ENCODE measurements at regions not wholly inside any gene's neighbourhood (a gene's known extent, or its start where the extent isn't known, plus 50 kb on each side); places are given as distances from the start of the nearest gene placed in this dataset.

DNA sequence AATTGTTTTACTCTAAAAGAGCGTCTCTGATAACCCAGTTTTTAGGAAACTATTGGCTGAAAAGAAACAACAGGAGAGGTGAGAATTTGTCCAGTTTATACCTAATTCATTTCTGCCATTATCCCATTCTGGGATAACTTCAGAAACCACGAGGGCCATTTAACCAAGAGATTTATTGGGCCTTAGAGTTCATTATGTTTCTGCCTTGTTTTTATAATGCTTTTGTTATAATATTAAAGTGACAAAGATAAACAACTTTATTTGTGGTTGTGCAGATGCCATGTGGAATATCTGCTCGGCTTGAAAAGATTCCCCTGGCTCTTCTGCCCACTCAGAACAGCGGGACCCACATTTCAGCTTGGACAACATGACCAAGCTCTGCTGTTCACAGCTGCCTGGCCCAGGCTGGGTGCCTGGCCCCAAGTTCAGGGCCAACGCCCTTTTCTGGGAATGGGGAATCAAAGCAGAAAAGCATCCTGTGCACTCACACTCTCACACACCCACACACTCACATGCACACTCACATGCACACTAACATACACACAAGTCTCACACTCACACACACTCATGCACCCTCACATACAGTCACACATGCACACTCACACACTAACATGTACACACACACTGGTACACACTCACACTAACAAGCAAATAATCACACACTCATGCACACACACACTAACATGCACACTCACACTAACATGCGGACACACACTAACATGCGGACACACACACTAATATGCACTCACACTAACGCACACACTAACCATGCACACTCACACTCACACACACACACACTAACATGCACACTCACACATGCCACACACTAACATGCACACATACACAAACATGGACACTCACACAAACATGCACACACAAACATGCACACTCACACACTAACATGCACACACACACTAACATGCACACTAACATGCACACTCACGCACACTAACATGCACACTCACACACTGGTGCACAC, 86.7 kb upstream of the NEDD9 start:
- no peaks in the 10 kb centered on the region for H3K9me2 ChIP-seq (replicated peaks; ENCODE audit: insufficient read depth, low read length)
- TF ChIP-seq EZH2phosphoT487 (IDR thresholded peaks at IDR 0.05; ENCODE audit: low read length) (no peak), EZH2 (optimal IDR thresholded peaks at IDR 0.05; ENCODE audit: low read depth, low read length) (no peak)
- TF ChIP-seq, protein P1, sequence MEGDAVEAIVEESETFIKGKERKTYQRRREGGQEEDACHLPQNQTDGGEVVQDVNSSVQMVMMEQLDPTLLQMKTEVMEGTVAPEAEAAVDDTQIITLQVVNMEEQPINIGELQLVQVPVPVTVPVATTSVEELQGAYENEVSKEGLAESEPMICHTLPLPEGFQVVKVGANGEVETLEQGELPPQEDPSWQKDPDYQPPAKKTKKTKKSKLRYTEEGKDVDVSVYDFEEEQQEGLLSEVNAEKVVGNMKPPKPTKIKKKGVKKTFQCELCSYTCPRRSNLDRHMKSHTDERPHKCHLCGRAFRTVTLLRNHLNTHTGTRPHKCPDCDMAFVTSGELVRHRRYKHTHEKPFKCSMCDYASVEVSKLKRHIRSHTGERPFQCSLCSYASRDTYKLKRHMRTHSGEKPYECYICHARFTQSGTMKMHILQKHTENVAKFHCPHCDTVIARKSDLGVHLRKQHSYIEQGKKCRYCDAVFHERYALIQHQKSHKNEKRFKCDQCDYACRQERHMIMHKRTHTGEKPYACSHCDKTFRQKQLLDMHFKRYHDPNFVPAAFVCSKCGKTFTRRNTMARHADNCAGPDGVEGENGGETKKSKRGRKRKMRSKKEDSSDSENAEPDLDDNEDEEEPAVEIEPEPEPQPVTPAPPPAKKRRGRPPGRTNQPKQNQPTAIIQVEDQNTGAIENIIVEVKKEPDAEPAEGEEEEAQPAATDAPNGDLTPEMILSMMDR (IDR thresholded peaks at IDR 0.05; ENCODE audit: low read length): no peak
- no peaks in the 10 kb centered on the region for H3K27me3 ChIP-seq (replicated peaks; ENCODE audit: insufficient read depth, low read length)
- no peaks in the 10 kb centered on the region for H4K20me1 ChIP-seq (ENCODE audit: insufficient read depth, low read length)
- H3K9ac ChIP-seq (ENCODE audit: low read length): no peak overlapping the region
- H3K9me3 ChIP-seq (replicated peaks; ENCODE audit: insufficient read depth, low read length): no peaks in the 10 kb centered on the region
- no peak overlapping the region for H3K4me2 ChIP-seq (ENCODE audit: low read depth, low read length)
- no peaks in the 10 kb centered on the region for H3K36me3 ChIP-seq (replicated peaks; ENCODE audit: insufficient read depth, low read length)
- peaks cover 6% of the 10 kb centered on the region; the same call in 1 of the 2 replicates for H3K79me2 ChIP-seq (ENCODE audit: low read length)
- H3K4me1 ChIP-seq (ENCODE audit: low read length): no peaks in the 10 kb centered on the region
- H3F3A ChIP-seq (ENCODE audit: insufficient read depth, low read length): no peaks in the 10 kb centered on the region
- H3K4me3 ChIP-seq (ENCODE audit: low read length): no peak overlapping the region
- DNase-seq: no peak
- H2AFZ ChIP-seq (ENCODE audit: low read length): no peak overlapping the region
- H3K27ac ChIP-seq (ENCODE audit: low read length): no peak overlapping the region

DNA sequence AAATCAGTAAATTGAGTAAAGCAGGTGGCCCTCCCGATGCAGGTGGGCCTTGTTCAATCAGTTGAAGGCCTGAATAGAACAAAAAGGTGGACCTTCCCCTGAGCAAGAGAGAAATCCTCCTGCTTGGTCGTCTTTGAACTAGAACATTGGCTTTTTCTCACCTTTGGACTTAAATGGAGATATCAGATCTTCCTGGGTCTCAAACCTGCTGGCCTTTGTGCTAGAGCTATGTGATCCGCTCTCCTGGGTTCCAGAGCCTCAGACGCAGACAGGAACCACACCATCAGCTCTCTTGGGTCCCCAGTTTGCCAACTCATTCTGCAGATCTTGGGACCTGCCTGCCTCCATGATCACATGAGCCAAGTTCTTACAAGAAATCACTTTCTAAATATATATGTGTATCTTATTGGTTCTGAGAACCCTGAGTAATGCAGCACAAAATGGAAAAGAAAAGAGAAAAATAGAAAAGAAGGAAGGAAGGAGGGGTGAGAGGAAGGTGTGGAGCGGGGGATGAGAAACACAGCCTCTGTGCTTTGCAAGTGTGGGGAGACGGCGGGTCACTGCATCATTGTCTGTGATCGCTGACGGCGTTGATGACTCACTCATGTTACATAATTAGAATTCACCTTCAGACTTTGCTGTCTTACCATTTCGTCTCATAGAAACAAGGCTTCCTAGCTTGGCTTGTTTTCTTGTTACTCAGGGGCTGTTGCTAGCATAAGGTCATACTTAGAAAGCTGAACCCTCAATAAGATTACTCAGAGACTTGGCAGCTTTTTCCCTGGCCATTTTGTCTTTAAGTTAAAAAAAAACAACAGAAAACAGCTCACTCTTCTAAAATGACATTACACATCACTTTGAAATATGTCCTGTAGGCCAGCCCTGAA, 85.7 kb upstream of the NEDD9 start:
- Histone ChIP-seq H2AFZ (ENCODE audit: low read length) (no peak overlapping the region), H3K4me1 (ENCODE audit: low read length) (no peaks in the 10 kb centered on the region), H3K27me3 (replicated peaks; ENCODE audit: insufficient read depth, low read length) (no peaks in the 10 kb centered on the region), H3K36me3 (replicated peaks; ENCODE audit: insufficient read depth, low read length) (no peaks in the 10 kb centered on the region), H3K4me3 (ENCODE audit: low read length) (no peak overlapping the region), H3K79me2 (ENCODE audit: low read length) (peaks cover 3% of the 10 kb centered on the region; the same call in 1 of the 2 replicates), H3K27ac (ENCODE audit: low read length) (no peak overlapping the region), H4K20me1 (ENCODE audit: insufficient read depth, low read length) (no peaks in the 10 kb centered on the region), H3K9ac (ENCODE audit: low read length) (no peak overlapping the region), H3K4me2 (ENCODE audit: low read depth, low read length) (no peak overlapping the region), H3F3A (ENCODE audit: insufficient read depth, low read length) (no peaks in the 10 kb centered on the region), H3K9me3 (replicated peaks; ENCODE audit: insufficient read depth, low read length) (no peaks in the 10 kb centered on the region), H3K9me2 (replicated peaks; ENCODE audit: insufficient read depth, low read length) (no peaks in the 10 kb centered on the region)
- TF ChIP-seq EZH2phosphoT487 (IDR thresholded peaks at IDR 0.05; ENCODE audit: low read length) (no peak), EZH2 (optimal IDR thresholded peaks at IDR 0.05; ENCODE audit: low read depth, low read length) (no peak)
- TF ChIP-seq, protein P1 (IDR thresholded peaks at IDR 0.05; ENCODE audit: low read length): no peak
- no peak for DNase-seq

DNA sequence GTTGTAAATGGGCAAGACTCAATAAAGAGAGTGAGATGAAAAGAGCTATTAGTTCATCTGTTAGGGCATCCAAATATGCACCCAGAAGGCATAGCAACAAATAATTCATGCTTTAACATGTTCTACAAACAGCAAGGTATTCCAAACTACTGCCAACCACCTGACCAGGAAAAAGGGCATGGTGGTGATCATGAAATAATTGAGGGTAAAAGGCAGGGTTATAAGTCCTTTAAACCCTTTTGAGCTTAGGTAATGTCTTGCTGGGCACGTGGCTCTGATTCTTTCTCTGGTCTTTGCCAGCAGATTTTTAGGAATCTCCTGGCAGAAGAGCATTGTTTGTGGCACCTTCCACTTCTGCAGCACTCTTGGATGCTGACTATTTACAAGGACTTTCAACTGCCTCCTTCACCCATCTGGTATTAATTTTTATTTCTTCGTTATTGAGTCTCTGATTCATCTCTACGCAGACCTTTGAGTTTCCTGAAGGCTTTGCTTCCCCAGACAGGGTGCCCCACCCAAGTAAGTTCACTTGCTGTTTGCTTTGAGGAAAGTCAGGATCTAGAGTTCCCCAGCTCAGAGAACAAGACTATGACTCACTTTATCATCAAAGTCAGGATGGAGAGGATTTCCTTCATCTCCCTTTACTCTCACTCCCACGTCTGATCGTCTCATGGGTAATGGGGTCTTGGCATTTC, 83.4 kb upstream of the NEDD9 start:
- H3K27ac ChIP-seq (ENCODE audit: low read length): no peak overlapping the region
- no peak overlapping the region for H3K4me3 ChIP-seq (ENCODE audit: low read length)
- H3K9me3 ChIP-seq (replicated peaks; ENCODE audit: insufficient read depth, low read length): no peaks in the 10 kb centered on the region
- no peak overlapping the region for H2AFZ ChIP-seq (ENCODE audit: low read length)
- H3K27me3 ChIP-seq (replicated peaks; ENCODE audit: insufficient read depth, low read length): no peaks in the 10 kb centered on the region
- H3K36me3 ChIP-seq (replicated peaks; ENCODE audit: insufficient read depth, low read length): no peaks in the 10 kb centered on the region
- H4K20me1 ChIP-seq (ENCODE audit: insufficient read depth, low read length): no peaks in the 10 kb centered on the region
- DNase-seq: no peak
- H3F3A ChIP-seq (ENCODE audit: insufficient read depth, low read length): no peaks in the 10 kb centered on the region
- H3K9me2 ChIP-seq (replicated peaks; ENCODE audit: insufficient read depth, low read length): no peaks in the 10 kb centered on the region
- no peak overlapping the region for H3K9ac ChIP-seq (ENCODE audit: low read length)
- peaks cover 3% of the 10 kb centered on the region; the same call in 1 of the 2 replicates for H3K79me2 ChIP-seq (ENCODE audit: low read length)
- no peaks in the 10 kb centered on the region for H3K4me1 ChIP-seq (ENCODE audit: low read length)
- H3K4me2 ChIP-seq (ENCODE audit: low read depth, low read length): no peak overlapping the region
- TF ChIP-seq EZH2 (optimal IDR thresholded peaks at IDR 0.05; ENCODE audit: low read depth, low read length) (no peak), EZH2phosphoT487 (IDR thresholded peaks at IDR 0.05; ENCODE audit: low read length) (no peak)
- TF ChIP-seq, protein P1 (IDR thresholded peaks at IDR 0.05; ENCODE audit: low read length): no peak
